ENCODE measurements at regions not wholly inside any gene's neighbourhood (a gene's known extent, or its start where the extent isn't known, plus 50 kb on each side); places are given as distances from the start of the nearest gene placed in this dataset.

DNA sequence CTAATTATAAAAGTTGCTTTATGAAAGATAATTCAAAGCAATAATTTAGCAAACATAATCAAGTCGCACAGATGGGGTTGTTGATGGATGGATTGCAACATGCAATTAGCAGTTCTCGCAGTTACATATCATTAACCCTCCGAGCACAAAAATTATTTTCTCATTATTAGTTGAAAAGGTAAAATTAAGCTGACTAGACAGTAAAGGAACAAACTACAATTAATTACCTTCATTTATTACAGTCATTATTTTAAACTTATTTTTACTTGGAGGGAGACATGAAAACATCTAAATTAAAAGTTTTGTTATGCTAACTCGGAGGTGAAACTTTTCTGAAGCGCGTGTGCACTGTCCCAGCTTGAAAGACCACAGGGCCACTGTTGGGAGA lies 146.9 kb downstream of the PHETA1 start:
- Mint-ChIP-seq H3K4me3 (no peak overlapping the region), H3K27me3 (ENCODE audit: low read depth) (no peaks in the 10 kb centered on the region), H3K36me3 (no peaks in the 10 kb centered on the region; the same call in 1 of the 2 replicates), H3K4me1 (peaks cover 18% of the 10 kb centered on the region), H3K27ac (peak overlapping the region; percentile 8), H3K9me3 (no peaks in the 10 kb centered on the region)
- POLR2A ChIA-PET = no interaction called here
- DNase-seq (ENCODE audit: low spot score) (no peak), ATAC-seq (no peak)
- CTCF ChIA-PET = interaction anchor here (0.9 to 1.1 kb wide), 2 partner anchors 77 to 88 kb away, joined by 3 to 4 read pairs; no protein-coding TSS in a partner anchor
- TF ChIP-seq TEAD1 (CRISPR knock-in tag; IDR thresholded peaks at IDR 0.05) (no peak), NR2C2 (CRISPR knock-in tag; IDR thresholded peaks at IDR 0.05) (no peak), FOXP1 (CRISPR knock-in tag; IDR thresholded peaks at IDR 0.05; ENCODE audit: borderline replicate concordance) (no peak), ELF4 (CRISPR knock-in tag; IDR thresholded peaks at IDR 0.05; ENCODE audit: low read depth) (no peak), TP53 (CRISPR knock-in tag; IDR thresholded peaks at IDR 0.05) (no peak), FOXJ3 (CRISPR knock-in tag; IDR thresholded peaks at IDR 0.05; ENCODE audit: borderline replicate concordance) (no peak)
- TF ChIP-seq, protein P1, sequence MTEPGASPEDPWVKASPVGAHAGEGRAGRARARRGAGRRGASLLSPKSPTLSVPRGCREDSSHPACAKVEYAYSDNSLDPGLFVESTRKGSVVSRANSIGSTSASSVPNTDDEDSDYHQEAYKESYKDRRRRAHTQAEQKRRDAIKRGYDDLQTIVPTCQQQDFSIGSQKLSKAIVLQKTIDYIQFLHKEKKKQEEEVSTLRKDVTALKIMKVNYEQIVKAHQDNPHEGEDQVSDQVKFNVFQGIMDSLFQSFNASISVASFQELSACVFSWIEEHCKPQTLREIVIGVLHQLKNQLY (CRISPR knock-in tag; IDR thresholded peaks at IDR 0.05) = no peak
- TF ChIP-seq, protein P2, sequence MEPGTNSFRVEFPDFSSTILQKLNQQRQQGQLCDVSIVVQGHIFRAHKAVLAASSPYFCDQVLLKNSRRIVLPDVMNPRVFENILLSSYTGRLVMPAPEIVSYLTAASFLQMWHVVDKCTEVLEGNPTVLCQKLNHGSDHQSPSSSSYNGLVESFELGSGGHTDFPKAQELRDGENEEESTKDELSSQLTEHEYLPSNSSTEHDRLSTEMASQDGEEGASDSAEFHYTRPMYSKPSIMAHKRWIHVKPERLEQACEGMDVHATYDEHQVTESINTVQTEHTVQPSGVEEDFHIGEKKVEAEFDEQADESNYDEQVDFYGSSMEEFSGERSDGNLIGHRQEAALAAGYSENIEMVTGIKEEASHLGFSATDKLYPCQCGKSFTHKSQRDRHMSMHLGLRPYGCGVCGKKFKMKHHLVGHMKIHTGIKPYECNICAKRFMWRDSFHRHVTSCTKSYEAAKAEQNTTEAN (CRISPR knock-in tag; IDR thresholded peaks at IDR 0.05) = no peak

DNA sequence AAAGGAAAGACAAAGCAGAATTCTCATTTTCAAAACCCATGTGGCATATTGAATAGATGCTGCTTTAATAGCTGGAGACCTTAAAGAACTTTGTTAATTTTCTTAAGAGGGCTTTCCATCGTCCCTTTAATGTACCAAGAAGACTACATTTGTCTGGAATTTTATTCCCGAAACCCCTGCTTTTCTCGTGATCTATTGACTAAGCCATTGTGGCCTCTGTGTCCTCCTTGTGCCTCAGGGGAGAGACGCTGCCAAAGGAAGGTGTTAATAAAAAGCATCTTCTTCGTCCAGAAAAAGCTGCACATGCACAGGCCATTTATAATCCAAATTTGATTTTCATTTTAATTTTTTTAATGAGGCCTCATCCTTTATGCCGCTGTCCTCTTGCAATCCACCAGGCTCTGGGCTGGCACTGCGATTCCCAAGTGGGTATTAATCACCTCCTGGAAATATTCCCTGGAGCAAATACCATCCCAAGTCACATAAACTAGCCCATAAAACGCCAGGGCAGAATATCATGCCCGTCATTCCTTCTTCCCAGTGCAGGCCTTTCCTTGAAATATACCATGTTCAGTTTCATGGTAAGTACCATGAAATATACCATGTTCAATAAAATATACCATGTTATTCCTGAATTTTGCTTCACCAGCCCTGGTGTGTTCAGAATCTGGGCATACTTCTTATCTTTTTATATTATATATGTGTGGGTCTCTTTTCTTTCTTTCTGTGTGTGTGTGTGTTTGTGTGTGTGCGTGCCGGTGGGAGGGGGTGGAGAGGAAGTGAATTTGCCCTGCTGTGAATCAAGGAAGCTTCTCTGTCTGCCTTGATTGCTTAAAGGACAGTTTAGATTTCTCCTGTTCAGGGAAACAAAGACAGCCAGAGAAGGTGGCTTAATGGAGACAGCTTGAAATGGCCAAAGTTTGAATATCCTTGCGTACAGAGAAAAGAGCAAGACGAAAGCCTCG lies 147.6 kb downstream of the PHETA1 start:
- Mint-ChIP-seq H3K9me3 (no peaks in the 10 kb centered on the region), H3K36me3 (no peaks in the 10 kb centered on the region; the same call in 1 of the 2 replicates), H3K4me3 (no peak overlapping the region), H3K27me3 (ENCODE audit: low read depth) (no peaks in the 10 kb centered on the region), H3K27ac (peak overlapping the region; percentile 8), H3K4me1 (peaks cover 23% of the 10 kb centered on the region)
- ATAC-seq (0 out of 2 replicates have a peak, but pooled peaks have one; percentile 24), DNase-seq (ENCODE audit: low spot score) (no peak)
- ChIA-PET POLR2A (interaction anchor here (0.6 kb wide), 2 partner anchors 11 to 16 kb away, joined by 3 read pairs; no protein-coding TSS in a partner anchor), CTCF (interaction anchor here (0.6 to 1.1 kb wide), 7 partner anchors 11 to 1879 kb away, joined by 3 to 6 read pairs (median 3); no protein-coding TSS in a partner anchor)
- TF ChIP-seq ZNF416 (CRISPR knock-in tag; IDR thresholded peaks at IDR 0.05) (no peak), ZNF263 (CRISPR knock-in tag; IDR thresholded peaks at IDR 0.05; ENCODE audit: low read depth) (no peak), NR2C2 (CRISPR knock-in tag; IDR thresholded peaks at IDR 0.05) (no peak), ZNF219 (CRISPR knock-in tag; IDR thresholded peaks at IDR 0.05; ENCODE audit: borderline replicate concordance) (no peak), ESRRA (CRISPR knock-in tag; IDR thresholded peaks at IDR 0.05; ENCODE audit: borderline replicate concordance) (no peak), NFYB (CRISPR knock-in tag; conservative IDR thresholded peaks at IDR 0.05; ENCODE audit: low read depth) (no peak), TEAD4 (CRISPR knock-in tag; IDR thresholded peaks at IDR 0.05) (no peak)
- TF ChIP-seq, protein P3, sequence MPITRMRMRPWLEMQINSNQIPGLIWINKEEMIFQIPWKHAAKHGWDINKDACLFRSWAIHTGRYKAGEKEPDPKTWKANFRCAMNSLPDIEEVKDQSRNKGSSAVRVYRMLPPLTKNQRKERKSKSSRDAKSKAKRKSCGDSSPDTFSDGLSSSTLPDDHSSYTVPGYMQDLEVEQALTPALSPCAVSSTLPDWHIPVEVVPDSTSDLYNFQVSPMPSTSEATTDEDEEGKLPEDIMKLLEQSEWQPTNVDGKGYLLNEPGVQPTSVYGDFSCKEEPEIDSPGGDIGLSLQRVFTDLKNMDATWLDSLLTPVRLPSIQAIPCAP (CRISPR knock-in tag; IDR thresholded peaks at IDR 0.05) = no peak
- TF ChIP-seq, protein P4, sequence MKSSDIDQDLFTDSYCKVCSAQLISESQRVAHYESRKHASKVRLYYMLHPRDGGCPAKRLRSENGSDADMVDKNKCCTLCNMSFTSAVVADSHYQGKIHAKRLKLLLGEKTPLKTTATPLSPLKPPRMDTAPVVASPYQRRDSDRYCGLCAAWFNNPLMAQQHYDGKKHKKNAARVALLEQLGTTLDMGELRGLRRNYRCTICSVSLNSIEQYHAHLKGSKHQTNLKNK (CRISPR knock-in tag; IDR thresholded peaks at IDR 0.05) = no peak

DNA sequence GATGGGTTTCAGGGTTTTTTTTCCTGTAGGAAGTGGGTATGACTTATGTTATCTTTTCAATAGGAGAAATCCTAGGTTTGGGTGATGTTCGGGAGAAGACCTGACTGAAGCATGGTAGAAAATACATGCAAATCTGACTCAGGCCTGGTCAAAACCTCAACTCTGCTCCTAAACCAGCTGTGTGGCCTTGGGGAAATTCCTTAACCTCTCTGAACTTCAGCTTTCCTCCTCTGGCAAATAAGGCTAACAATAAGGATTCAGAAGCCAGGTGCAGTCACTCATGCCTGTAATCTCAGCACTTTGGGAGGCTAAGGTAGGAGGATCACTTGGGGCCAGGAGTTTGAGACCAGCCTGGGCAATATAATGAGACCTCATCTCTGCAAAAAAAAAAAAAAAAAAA lies 148.5 kb downstream of the PHETA1 start:
- TF ChIP-seq CBFB (CRISPR knock-in tag; IDR thresholded peaks at IDR 0.05; ENCODE audit: low read depth) = no peak
- TF ChIP-seq, protein P5, sequence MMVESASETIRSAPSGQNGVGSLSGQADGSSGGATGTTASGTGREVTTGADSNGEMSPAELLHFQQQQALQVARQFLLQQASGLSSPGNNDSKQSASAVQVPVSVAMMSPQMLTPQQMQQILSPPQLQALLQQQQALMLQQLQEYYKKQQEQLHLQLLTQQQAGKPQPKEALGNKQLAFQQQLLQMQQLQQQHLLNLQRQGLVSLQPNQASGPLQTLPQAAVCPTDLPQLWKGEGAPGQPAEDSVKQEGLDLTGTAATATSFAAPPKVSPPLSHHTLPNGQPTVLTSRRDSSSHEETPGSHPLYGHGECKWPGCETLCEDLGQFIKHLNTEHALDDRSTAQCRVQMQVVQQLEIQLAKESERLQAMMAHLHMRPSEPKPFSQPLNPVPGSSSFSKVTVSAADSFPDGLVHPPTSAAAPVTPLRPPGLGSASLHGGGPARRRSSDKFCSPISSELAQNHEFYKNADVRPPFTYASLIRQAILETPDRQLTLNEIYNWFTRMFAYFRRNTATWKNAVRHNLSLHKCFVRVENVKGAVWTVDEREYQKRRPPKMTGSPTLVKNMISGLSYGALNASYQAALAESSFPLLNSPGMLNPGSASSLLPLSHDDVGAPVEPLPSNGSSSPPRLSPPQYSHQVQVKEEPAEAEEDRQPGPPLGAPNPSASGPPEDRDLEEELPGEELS (CRISPR knock-in tag; IDR thresholded peaks at IDR 0.05) = no peak
- TF ChIP-seq CREM (CRISPR knock-in tag; IDR thresholded peaks at IDR 0.05) = no peak
- TF ChIP-seq, protein P6, sequence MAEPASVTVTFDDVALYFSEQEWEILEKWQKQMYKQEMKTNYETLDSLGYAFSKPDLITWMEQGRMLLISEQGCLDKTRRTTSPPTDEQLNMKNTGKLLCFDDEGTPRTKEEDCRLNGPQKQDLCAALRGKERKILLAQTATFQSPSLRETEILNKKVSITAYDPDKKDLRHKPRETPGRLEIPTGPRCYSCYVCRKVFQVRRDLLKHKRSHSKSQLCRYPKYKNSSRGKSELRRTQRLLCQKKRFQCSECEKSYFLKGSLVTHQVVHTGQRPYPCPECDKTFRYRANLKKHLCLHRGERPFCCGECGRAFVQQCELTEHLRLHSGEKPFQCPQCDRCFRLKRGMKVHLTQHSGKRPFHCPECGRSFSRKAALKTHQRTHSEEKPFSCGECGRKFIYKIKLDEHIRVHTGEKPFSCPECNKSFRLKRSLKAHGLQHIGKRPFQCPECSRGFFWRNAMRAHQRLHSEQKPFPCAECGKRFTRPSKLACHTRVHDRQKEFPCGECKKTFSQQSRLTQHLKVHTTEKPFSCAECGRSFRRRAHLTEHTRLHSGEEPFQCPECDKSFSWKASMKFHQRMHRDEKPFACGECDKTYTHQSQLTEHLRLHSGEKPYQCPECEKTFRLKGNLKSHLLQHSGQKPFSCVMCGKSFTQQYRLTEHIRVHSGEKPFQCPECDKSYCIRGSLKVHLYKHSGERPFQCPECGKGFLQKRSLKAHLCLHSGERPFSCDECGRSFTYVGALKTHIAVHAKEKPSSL (CRISPR knock-in tag; conservative IDR thresholded peaks at IDR 0.05) = no peak
- TF ChIP-seq ZNF219 (CRISPR knock-in tag; IDR thresholded peaks at IDR 0.05; ENCODE audit: borderline replicate concordance) = no peak
- TF ChIP-seq ZNF671 (CRISPR knock-in tag; IDR thresholded peaks at IDR 0.05) = no peak
- H3K27ac Mint-ChIP-seq = no peak overlapping the region
- POLR2A ChIA-PET = interaction anchor here (0.6 to 0.7 kb wide), 5 partner anchors 10 to 274 kb away, joined by 3 to 10 read pairs (median 3); no protein-coding TSS in a partner anchor
- ATAC-seq = no peak
- H3K36me3 Mint-ChIP-seq = no peaks in the 10 kb centered on the region; the same call in 1 of the 2 replicates
- H3K27me3 Mint-ChIP-seq (ENCODE audit: low read depth) = no peaks in the 10 kb centered on the region
- peaks cover 23% of the 10 kb centered on the region for H3K4me1 Mint-ChIP-seq
- CTCF ChIA-PET = interaction anchor here (0.6 to 0.7 kb wide), 7 partner anchors 12 to 1880 kb away, joined by 3 to 6 read pairs (median 3); no protein-coding TSS in a partner anchor
- no peak for DNase-seq (ENCODE audit: low spot score)
- no peaks in the 10 kb centered on the region for H3K9me3 Mint-ChIP-seq
- H3K4me3 Mint-ChIP-seq = no peak overlapping the region
